ENCODE measurements at regions not wholly inside any gene's neighbourhood (a gene's known extent, or its start where the extent isn't known, plus 50 kb on each side); places are given as distances from the start of the nearest gene placed in this dataset.

DNA sequence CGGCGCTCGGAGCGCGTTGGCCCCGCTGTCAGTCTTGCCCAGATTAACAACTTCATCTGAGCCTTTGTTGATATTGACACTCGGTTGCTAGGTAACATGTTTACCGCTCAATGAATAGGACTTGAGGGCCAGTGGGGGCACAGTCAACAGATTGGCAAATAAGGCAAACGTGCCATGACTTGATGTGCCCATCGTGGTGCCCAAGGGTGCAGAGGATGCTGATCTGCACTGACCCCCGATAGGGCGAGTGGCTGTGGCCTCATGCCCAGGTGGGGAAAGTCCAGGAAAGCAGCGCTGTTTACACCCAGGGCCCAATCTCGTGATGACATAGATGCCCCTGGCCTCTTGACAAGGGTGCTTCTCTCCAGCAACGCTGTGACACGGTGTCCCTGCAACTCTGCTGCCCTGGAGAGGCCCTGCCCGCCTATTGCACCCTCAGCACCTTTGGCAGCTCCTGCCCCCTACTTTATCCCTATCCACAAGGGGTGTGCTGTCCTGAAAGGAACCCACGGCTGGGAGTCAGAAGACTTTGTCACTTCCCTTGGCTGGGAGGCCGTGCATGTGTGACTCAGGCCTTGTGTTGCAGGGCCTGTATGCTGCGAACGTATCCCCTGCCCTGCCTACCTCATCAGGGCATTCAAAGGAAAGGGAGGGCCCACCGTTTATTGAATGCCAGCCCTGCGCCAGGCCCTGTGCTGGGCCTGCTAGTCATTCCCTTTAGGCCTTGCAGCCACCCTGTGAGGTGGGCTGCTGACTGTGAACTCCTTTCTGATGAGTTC lies 158.0 kb downstream of the INHBB start (continued):
- TF ChIP-seq, protein P1, sequence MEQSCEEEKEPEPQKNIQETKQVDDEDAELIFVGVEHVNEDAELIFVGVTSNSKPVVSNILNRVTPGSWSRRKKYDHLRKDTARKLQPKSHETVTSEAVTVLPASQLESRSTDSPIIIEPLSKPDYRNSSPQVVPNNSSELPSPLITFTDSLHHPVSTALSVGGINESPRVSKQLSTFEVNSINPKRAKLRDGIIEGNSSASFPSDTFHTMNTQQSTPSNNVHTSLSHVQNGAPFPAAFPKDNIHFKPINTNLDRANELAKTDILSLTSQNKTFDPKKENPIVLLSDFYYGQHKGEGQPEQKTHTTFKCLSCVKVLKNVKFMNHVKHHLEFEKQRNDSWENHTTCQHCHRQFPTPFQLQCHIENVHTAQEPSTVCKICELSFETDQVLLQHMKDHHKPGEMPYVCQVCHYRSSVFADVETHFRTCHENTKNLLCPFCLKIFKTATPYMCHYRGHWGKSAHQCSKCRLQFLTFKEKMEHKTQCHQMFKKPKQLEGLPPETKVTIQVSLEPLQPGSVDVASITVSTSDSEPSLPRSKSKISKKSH (CRISPR knock-in tag; IDR thresholded peaks at IDR 0.05; ENCODE audit: borderline replicate concordance): no peak; the same call in 1 of the 2 replicates
- TF ChIP-seq, protein P2, sequence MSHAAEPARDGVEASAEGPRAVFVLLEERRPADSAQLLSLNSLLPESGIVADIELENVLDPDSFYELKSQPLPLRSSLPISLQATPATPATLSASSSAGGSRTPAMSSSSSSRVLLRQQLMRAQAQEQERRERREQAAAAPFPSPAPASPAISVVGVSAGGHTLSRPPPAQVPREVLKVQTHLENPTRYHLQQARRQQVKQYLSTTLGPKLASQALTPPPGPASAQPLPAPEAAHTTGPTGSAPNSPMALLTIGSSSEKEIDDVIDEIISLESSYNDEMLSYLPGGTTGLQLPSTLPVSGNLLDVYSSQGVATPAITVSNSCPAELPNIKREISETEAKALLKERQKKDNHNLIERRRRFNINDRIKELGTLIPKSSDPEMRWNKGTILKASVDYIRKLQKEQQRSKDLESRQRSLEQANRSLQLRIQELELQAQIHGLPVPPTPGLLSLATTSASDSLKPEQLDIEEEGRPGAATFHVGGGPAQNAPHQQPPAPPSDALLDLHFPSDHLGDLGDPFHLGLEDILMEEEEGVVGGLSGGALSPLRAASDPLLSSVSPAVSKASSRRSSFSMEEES (CRISPR knock-in tag; IDR thresholded peaks at IDR 0.05): peak; percentile 61
- TF ChIP-seq STAT6 (CRISPR knock-in tag; IDR thresholded peaks at IDR 0.05; ENCODE audit: borderline replicate concordance) (no peak), ZNF740 (CRISPR knock-in tag; IDR thresholded peaks at IDR 0.05) (no peak), LCORL (IDR thresholded peaks at IDR 0.05) (no peak), LCORL (CRISPR knock-in tag; IDR thresholded peaks at IDR 0.05) (no peak), STAG1 (CRISPR knock-in tag; IDR thresholded peaks at IDR 0.05) (peak; percentile 27; the same call in 1 of the 2 replicates), RFX1 (IDR thresholded peaks at IDR 0.05) (peak; percentile 58), ARNTL (CRISPR knock-in tag; IDR thresholded peaks at IDR 0.05) (0 out of 2 replicates have a peak, but pooled peaks have one; percentile 36), RNF2 (conservative IDR thresholded peaks at IDR 0.05; ENCODE audit: low read depth) (peak; percentile 83; the same call in 1 of the 2 replicates), ZNF891 (CRISPR knock-in tag; IDR thresholded peaks at IDR 0.05) (no peak), ZNF367 (CRISPR knock-in tag; IDR thresholded peaks at IDR 0.05; ENCODE audit: borderline replicate concordance) (no peak), SP140L (CRISPR knock-in tag; IDR thresholded peaks at IDR 0.05; ENCODE audit: borderline replicate concordance) (no peak), FOXA3 (CRISPR knock-in tag; IDR thresholded peaks at IDR 0.05) (peak; percentile 73), SRSF4 (IDR thresholded peaks at IDR 0.05; ENCODE audit: low read depth, low read length, poor library complexity, severe bottlenecking) (no peak), TEAD3 (CRISPR knock-in tag; optimal IDR thresholded peaks at IDR 0.05; ENCODE audit: borderline replicate concordance) (peak; percentile 52), ZBTB33 (CRISPR knock-in tag; IDR thresholded peaks at IDR 0.05) (peak; percentile 58; the same call in 1 of the 2 replicates), ZNF652 (CRISPR knock-in tag; IDR thresholded peaks at IDR 0.05; ENCODE audit: borderline replicate concordance, low read depth) (no peak), RAD21 (CRISPR knock-in tag; IDR thresholded peaks at IDR 0.05) (peak; percentile 70; the same call in 1 of the 2 replicates), TBP (CRISPR knock-in tag; IDR thresholded peaks at IDR 0.05) (no peak)
- TF ChIP-seq, protein P3, sequence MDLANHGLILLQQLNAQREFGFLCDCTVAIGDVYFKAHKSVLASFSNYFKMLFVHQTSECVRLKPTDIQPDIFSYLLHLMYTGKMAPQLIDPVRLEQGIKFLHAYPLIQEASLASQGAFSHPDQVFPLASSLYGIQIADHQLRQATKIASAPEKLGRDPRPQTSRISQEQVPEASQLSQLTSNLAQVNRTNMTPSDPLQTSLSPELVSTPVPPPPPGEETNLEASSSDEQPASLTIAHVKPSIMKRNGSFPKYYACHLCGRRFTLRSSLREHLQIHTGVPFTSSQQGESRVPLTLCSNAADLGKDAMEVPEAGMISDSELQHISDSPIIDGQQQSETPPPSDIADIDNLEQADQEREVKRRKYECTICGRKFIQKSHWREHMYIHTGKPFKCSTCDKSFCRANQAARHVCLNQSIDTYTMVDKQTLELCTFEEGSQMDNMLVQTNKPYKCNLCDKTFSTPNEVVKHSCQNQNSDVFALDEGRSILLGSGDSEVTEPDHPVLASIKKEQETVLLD (CRISPR knock-in tag; IDR thresholded peaks at IDR 0.05; ENCODE audit: low read depth): no peak
